SK-N-SH (cell line): ENCODE measurements at regions not wholly inside any gene's neighbourhood (a gene's known extent, or its start where the extent isn't known, plus 50 kb on each side); places are given as distances from the start of the nearest gene placed in this dataset.

Source experiments
- CTCF ChIA-PET: fragments of 300-600, 350-600 bp; formaldehyde crosslinking; extraction: SDS; loops from one replicate; lab custom pipeline; 2021; lab: Yijun Ruan, JAX
- POLR2A ChIA-PET: fragments of 350-600 bp; sonication (Branson Sonifier 250); formaldehyde crosslinking; extraction: SDS; loops from one replicate; lab custom pipeline; 2020; ENCODE audit warnings: antibody characterized with exemption, inconsistent platforms; lab: Yijun Ruan, JAX
- DNase-seq: peaks from one replicate; pipeline ENCODE4 v3.0.0; 2012
- H2AFZ ChIP-seq: fragments of 200-600 bp; sonication (generic); 2 replicates; pipeline ENCODE4 v1.8.1; 2016; ENCODE audit warnings: antibody characterized with exemption, mild to moderate bottlenecking, low read depth
- H3F3A ChIP-seq: fragments of 200-600 bp; sonication (generic); replicated peaks from 2 replicates; pipeline ENCODE3; 2016; ENCODE audit warnings: antibody characterized with exemption, mild to moderate bottlenecking; ENCODE audit not compliant: insufficient read depth
- H3K27ac ChIP-seq, 2 experiments: fragments of 200-500 bp in 1 of 2; fragments of 200-600 bp in 1 of 2; sonication (Bioruptor generic) in 1 of 2; sonication (generic), shearing (Covaris generic) in 1 of 2; 2 replicates each; pipeline versions ENCODE4 v1.5.1 to v1.6.1; 2014 to 2016; ENCODE audit warnings: low read depth in 2 of 2, inconsistent platforms in 1 of 2, low read length in 1 of 2, mild to moderate bottlenecking in 1 of 2, mixed read lengths in 1 of 2
- H3K27me3 ChIP-seq: fragments of 200-600 bp; sonication (generic), shearing (Covaris generic); 2 replicates; pipeline ENCODE4 v1.6.1; 2016; ENCODE audit warnings: mixed run types; ENCODE audit not compliant: insufficient read depth
- H3K36me3 ChIP-seq, 2 experiments: fragments of 200-500 bp in 1 of 2; fragments of 200-600 bp in 1 of 2; sonication (Bioruptor generic) in 1 of 2; sonication (generic) in 1 of 2; replicated peaks in 1 of 2; 2 replicates each; pipeline versions ENCODE3 to v1.5.1; 2014 to 2016; ENCODE audit warnings: low read length in 1 of 2, mild to moderate bottlenecking in 1 of 2; ENCODE audit not compliant: insufficient read depth in 2 of 2, control insufficient read depth in 1 of 2
- H3K4me1 ChIP-seq, 2 experiments: fragments of 200-500 bp in 1 of 2; fragments of 200-600 bp in 1 of 2; sonication (Bioruptor generic) in 1 of 2; sonication (generic), shearing (Covaris generic) in 1 of 2; 2 replicates each; pipeline versions ENCODE4 v1.5.1 to v1.6.1; 2014 to 2016; ENCODE audit warnings: low read depth in 1 of 2, low read length in 1 of 2, mixed run types in 1 of 2; ENCODE audit not compliant: insufficient read depth in 2 of 2, control insufficient read depth in 1 of 2
- H3K4me2 ChIP-seq: fragments of 200-600 bp; sonication (generic), shearing (Covaris generic); 2 replicates; pipeline ENCODE4 v1.6.1; 2017; ENCODE audit warnings: mixed run types
- H3K4me3 ChIP-seq, 2 experiments: fragments of 200-500 bp in 1 of 2; fragments of 200-600 bp in 1 of 2; sonication (Bioruptor generic) in 1 of 2; sonication (generic), shearing (Covaris generic) in 1 of 2; 2 replicates each; pipeline versions ENCODE4 v1.5.1 to v1.8.1; 2014 to 2016; ENCODE audit warnings: low read depth in 2 of 2, inconsistent platforms in 1 of 2, low read length in 1 of 2, mild to moderate bottlenecking in 1 of 2, mixed read lengths in 1 of 2, moderate library complexity in 1 of 2
- H3K79me2 ChIP-seq: fragments of 200-600 bp; sonication (generic); 2 replicates; pipeline ENCODE4 v1.8.1; 2017; ENCODE audit warnings: mild to moderate bottlenecking; ENCODE audit not compliant: insufficient read depth
- H3K9ac ChIP-seq: fragments of 200-600 bp; sonication (generic); 2 replicates; pipeline ENCODE4 v1.6.1; 2017; ENCODE audit warnings: mixed run types
- H3K9me2 ChIP-seq: fragments of 200-600 bp; sonication (generic); 2 replicates; pipeline ENCODE4 v1.6.1; 2017; ENCODE audit warnings: mixed run types
- H3K9me3 ChIP-seq: fragments of 200-600 bp; sonication (generic); 2 replicates; pipeline ENCODE4 v1.6.1; 2017; ENCODE audit warnings: mixed run types, mild to moderate bottlenecking, moderate library complexity
- H4K20me1 ChIP-seq: fragments of 200-600 bp; sonication (generic); 2 replicates; pipeline ENCODE4 v1.6.1; 2017; ENCODE audit warnings: mild to moderate bottlenecking, mixed run types; ENCODE audit not compliant: insufficient read depth
- CHD2 ChIP-seq: fragments of 150-350 bp; IDR thresholded peaks from 2 replicates; pipeline ENCODE4 v1.6.1; 2018; ENCODE audit warnings: low read length; ENCODE audit not compliant: partially characterized antibody
- CTCF ChIP-seq: fragments of 200-600 bp; sonication (generic); IDR thresholded peaks from 2 replicates; pipeline ENCODE4 v1.6.1; 2017; ENCODE audit warnings: antibody characterized with exemption, mild to moderate bottlenecking, moderate library complexity
- ELF1 ChIP-seq: IDR thresholded peaks from 2 replicates; pipeline ENCODE4 v1.4.0; 2012
- EP300 ChIP-seq, 2 experiments: IDR thresholded peaks; 2 replicates each; pipeline versions ENCODE4 v1.4.0 to v1.6.1; 2012; ENCODE audit warnings: borderline replicate concordance in 1 of 2, low read depth in 1 of 2, low read length in 1 of 2
- EZH2phosphoT487 ChIP-seq: fragments of 200-600 bp; sonication (generic); IDR thresholded peaks from 2 replicates; pipeline ENCODE4 v1.6.1; 2017; ENCODE audit warnings: low read depth, mixed run types, mild to moderate bottlenecking, antibody characterized with exemption, moderate library complexity, borderline replicate concordance
- FOXJ3 ChIP-seq: sonication (generic); formaldehyde crosslinking; IDR thresholded peaks from 2 replicates; pipeline ENCODE4 v1.5.1; 2020; ENCODE audit warnings: mild to moderate bottlenecking, missing genetic modification reagents
- FOXM1 ChIP-seq: IDR thresholded peaks from 2 replicates; pipeline ENCODE4 v1.4.0; 2012; ENCODE audit warnings: low read depth, mild to moderate bottlenecking
- GABPA ChIP-seq: IDR thresholded peaks from 2 replicates; pipeline ENCODE4 v1.4.0; 2012; ENCODE audit warnings: low read depth, mild to moderate bottlenecking
- IRF3 ChIP-seq: fragments of 150-350 bp; IDR thresholded peaks from 2 replicates; pipeline ENCODE4 v1.6.1; 2016; ENCODE audit warnings: mild to moderate bottlenecking, low read depth, low read length
- MAX ChIP-seq: IDR thresholded peaks from 2 replicates; pipeline ENCODE4 v1.4.0; 2012; ENCODE audit warnings: low read depth
- MEF2A ChIP-seq: IDR thresholded peaks from 2 replicates; pipeline ENCODE4 v1.4.0; 2012; ENCODE audit warnings: low read depth, borderline replicate concordance
- POLR2AphosphoS5 ChIP-seq: IDR thresholded peaks from 2 replicates; pipeline ENCODE4 v1.6.1; 2012; ENCODE audit warnings: low read depth, low read length
- RFX5 ChIP-seq: IDR thresholded peaks from 2 replicates; pipeline ENCODE4 v1.6.1; 2012; ENCODE audit warnings: mild to moderate bottlenecking, improper control_type of control experiment, low read length
- SIN3A ChIP-seq: IDR thresholded peaks from 2 replicates; pipeline ENCODE4 v1.6.1; 2012; ENCODE audit warnings: low read depth, mild to moderate bottlenecking, low read length, moderate library complexity, borderline replicate concordance
- TAF1 ChIP-seq: IDR thresholded peaks from 2 replicates; pipeline ENCODE4 v1.6.1; 2012; ENCODE audit warnings: low read depth, mild to moderate bottlenecking, low read length, moderate library complexity, borderline replicate concordance
- TCF12 ChIP-seq: IDR thresholded peaks from 2 replicates; pipeline ENCODE4 v1.4.0; 2012
- TEAD4 ChIP-seq: IDR thresholded peaks from 2 replicates; pipeline ENCODE4 v1.4.0; 2012; ENCODE audit warnings: mild to moderate bottlenecking, borderline replicate concordance; ENCODE audit not compliant: insufficient read depth
- USF1 ChIP-seq: IDR thresholded peaks from 2 replicates; pipeline ENCODE4 v1.4.0; 2012; ENCODE audit warnings: low read depth, borderline replicate concordance
- WGBS: methylation state at CpG from one replicate; pipeline ENCODE4 v1.1.6; 2017; ENCODE audit warnings: low lambda C conversion rate; 5-methylcytosine and 5-hydroxymethylcytosine counted together
- TF ChIP-seq, protein P1 (sequence below): IDR thresholded peaks from 2 replicates; pipeline ENCODE4; 2012
- TF ChIP-seq, protein P2 (sequence below): IDR thresholded peaks from 2 replicates; pipeline ENCODE4 v1.4.0; 2012; ENCODE audit warnings: low read depth, borderline replicate concordance

- ChIA-PET CTCF (interaction anchor here (0.9 to 1.1 kb wide), 2 partner anchors 12 to 46 kb away, joined by 3 read pairs; no protein-coding TSS in a partner anchor), POLR2A (no interaction called here)
- Histone ChIP-seq H3K9me3 (no peaks in the 10 kb centered on the region), H3K27me3 (no peaks in the 10 kb centered on the region), H2AFZ (no peak overlapping the region), H3K79me2 (no peaks in the 10 kb centered on the region), H3K4me1 (peaks cover 15 to 16% of the 10 kb centered on the region in 2 experiments; a peak in 1 of 4 replicates), H3K27ac (no peak overlapping the region), H3K9me2 (no peaks in the 10 kb centered on the region), H3F3A (peaks cover 22% of the 10 kb centered on the region), H3K9ac (no peak overlapping the region), H4K20me1 (no peaks in the 10 kb centered on the region), H3K36me3 (no peaks in the 10 kb centered on the region)
- WGBS: 85% methylated on average over 13 of the region's 18 CpGs
- no peak for DNase-seq
- TF ChIP-seq FOXM1 (no peak), EP300 (IDR thresholded peaks at IDR 0.05; ENCODE audit: borderline replicate concordance in 1 of 2, low read depth in 1 of 2, low read length in 1 of 2) (no peak), TAF1 (no peak), SIN3A (no peak), MAX (no peak), CTCF (no peak), TEAD4 (no peak), POLR2AphosphoS5 (no peak), TCF12 (no peak), ELF1 (no peak), IRF3 (no peak), RFX5 (no peak), GABPA (no peak), EZH2phosphoT487 (no peak), USF1 (no peak), MEF2A (no peak), FOXJ3 (CRISPR knock-in tag) (no peak), CHD2 (no peak)
- TF ChIP-seq, protein P1, sequence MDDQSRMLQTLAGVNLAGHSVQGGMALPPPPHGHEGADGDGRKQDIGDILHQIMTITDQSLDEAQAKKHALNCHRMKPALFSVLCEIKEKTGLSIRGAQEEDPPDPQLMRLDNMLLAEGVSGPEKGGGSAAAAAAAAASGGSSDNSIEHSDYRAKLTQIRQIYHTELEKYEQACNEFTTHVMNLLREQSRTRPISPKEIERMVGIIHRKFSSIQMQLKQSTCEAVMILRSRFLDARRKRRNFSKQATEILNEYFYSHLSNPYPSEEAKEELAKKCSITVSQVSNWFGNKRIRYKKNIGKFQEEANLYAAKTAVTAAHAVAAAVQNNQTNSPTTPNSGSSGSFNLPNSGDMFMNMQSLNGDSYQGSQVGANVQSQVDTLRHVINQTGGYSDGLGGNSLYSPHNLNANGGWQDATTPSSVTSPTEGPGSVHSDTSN: no peak
- TF ChIP-seq, protein P2, sequence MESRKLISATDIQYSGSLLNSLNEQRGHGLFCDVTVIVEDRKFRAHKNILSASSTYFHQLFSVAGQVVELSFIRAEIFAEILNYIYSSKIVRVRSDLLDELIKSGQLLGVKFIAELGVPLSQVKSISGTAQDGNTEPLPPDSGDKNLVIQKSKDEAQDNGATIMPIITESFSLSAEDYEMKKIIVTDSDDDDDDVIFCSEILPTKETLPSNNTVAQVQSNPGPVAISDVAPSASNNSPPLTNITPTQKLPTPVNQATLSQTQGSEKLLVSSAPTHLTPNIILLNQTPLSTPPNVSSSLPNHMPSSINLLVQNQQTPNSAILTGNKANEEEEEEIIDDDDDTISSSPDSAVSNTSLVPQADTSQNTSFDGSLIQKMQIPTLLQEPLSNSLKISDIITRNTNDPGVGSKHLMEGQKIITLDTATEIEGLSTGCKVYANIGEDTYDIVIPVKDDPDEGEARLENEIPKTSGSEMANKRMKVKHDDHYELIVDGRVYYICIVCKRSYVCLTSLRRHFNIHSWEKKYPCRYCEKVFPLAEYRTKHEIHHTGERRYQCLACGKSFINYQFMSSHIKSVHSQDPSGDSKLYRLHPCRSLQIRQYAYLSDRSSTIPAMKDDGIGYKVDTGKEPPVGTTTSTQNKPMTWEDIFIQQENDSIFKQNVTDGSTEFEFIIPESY: no peak
- TF ChIP-seq, all 33 proteins: peak for 0
- H3K4me2 ChIP-seq: no peak overlapping the region
- no peak overlapping the region for H3K4me3 ChIP-seq
Observed at GRCh38 chr20:24769878-24770627, 179.0 kb upstream of the CST7 start.
